GM12878 (cell line): ENCODE measurements at regions not wholly inside any gene's neighbourhood (a gene's known extent, or its start where the extent isn't known, plus 50 kb on each side); places are given as distances from the start of the nearest gene placed in this dataset.
"Not testable (repeated sequence)": the region's sequence is repeated elsewhere in the genome, so short reads cannot be mapped to it uniquely, and the experiment has no call there.

Experiments used
- ATAC-seq: fragments of 200-7000 bp; cut with Tn5 transposase; 3 replicates; pipeline ENCODE4 v1.9.1; 2020; ENCODE audit warnings: mild to moderate bottlenecking, moderate library complexity
- BruUV-seq: library from RNA; stranded (reverse); fragments of 400-500 nt; replicated peaks from 2 replicates; lab custom pipeline; 2021; lab: Mats Ljungman, UMichigan
- CTCF ChIA-PET: fragments of 300-600 bp; sonication (Branson Sonifier 250); formaldehyde crosslinking; extraction: SDS; loops from one replicate; lab custom pipeline; 2021; ENCODE audit warnings: inconsistent platforms; lab: Yijun Ruan, JAX
- POLR2A ChIA-PET: fragments of 350-600 bp; formaldehyde crosslinking; extraction: SDS; loops from one replicate; lab custom pipeline; 2021; ENCODE audit warnings: inconsistent platforms; lab: Charles Lee
- RAD21 ChIA-PET: fragments of 300-600 bp; sonication (Branson Sonifier 250); formaldehyde crosslinking; loops from one replicate; lab custom pipeline; 2023; ENCODE audit warnings: antibody characterized with exemption; ENCODE audit not compliant: unreplicated experiment; lab: Charles Lee
- SMC1A ChIA-PET: fragments of 300-600 bp; sonication (Branson Sonifier 250); formaldehyde crosslinking; loops from one replicate; lab custom pipeline; 2023; ENCODE audit not compliant: unreplicated experiment, uncharacterized antibody; lab: Charles Lee
- DNase-seq: peaks from one replicate; pipeline ENCODE4 v3.0.0-alpha.2; 2011; ENCODE audit warnings: low read depth, low spot score
- FAIRE-seq: peaks from 3 replicates; lab custom pipeline; 2011; peaks lifted over from hg19 to GRCh38; lab: Jason Lieb, UNC
- H2AFZ ChIP-seq: 2 replicates; pipeline ENCODE4 v1.6.0; 2011; ENCODE audit warnings: low read depth, low read length, control low read depth; ENCODE audit not compliant: control insufficient read depth
- H3K27ac ChIP-seq: 2 replicates; pipeline ENCODE4 v1.5.1; 2011; ENCODE audit warnings: control low read depth; ENCODE audit not compliant: control insufficient read depth, insufficient read depth
- H3K27me3 ChIP-seq, 2 experiments: replicated peaks in 1 of 2; 2 replicates each; pipeline versions ENCODE4 v1.6.0 to v1.6.1; 2011; ENCODE audit warnings: low read length in 1 of 2; ENCODE audit not compliant: control insufficient read depth in 2 of 2, insufficient read depth in 2 of 2
- H3K36me3 ChIP-seq, 2 experiments: 2 replicates each; pipeline ENCODE4 v1.5.1; 2011; ENCODE audit warnings: low read length in 1 of 2; ENCODE audit not compliant: control insufficient read depth in 2 of 2, insufficient read depth in 2 of 2
- H3K4me1 ChIP-seq: 2 replicates; pipeline ENCODE4 v1.6.1; 2011; ENCODE audit warnings: mild to moderate bottlenecking, low read length, moderate library complexity, mixed read lengths; ENCODE audit not compliant: control insufficient read depth, insufficient read depth
- H3K4me2 ChIP-seq: 2 replicates; pipeline ENCODE4 v1.6.0; 2011; ENCODE audit warnings: control low read depth; ENCODE audit not compliant: control insufficient read depth, insufficient read depth
- H3K4me3 ChIP-seq: fragments of 200-600 bp; sonication (generic); 2 replicates; pipeline ENCODE4 v1.5.1; 2016
- H3K79me2 ChIP-seq: 2 replicates; pipeline ENCODE4 v1.6.0; 2011; ENCODE audit warnings: low read length; ENCODE audit not compliant: control insufficient read depth, insufficient read depth
- H3K9ac ChIP-seq: 2 replicates; pipeline ENCODE4 v1.8.0; 2011; ENCODE audit warnings: low read length, control low read depth, mixed read lengths; ENCODE audit not compliant: control insufficient read depth, insufficient read depth
- H3K9me3 ChIP-seq: replicated peaks from 3 replicates; pipeline ENCODE4 v1.5.1; 2011; ENCODE audit warnings: mild to moderate bottlenecking, low read length; ENCODE audit not compliant: control insufficient read depth, insufficient read depth
- H4K20me1 ChIP-seq: 2 replicates; pipeline ENCODE4 v1.6.0; 2011; ENCODE audit not compliant: control insufficient read depth, insufficient read depth
- WGBS: methylation state at CpG from one replicate; pipeline ENCODE4 v1.1.6; 2016; ENCODE audit warnings: low lambda C conversion rate; ENCODE audit not compliant: insufficient replicate concordance, insufficient coverage; ENCODE audit errors: missing lambda C conversion rate; 5-methylcytosine and 5-hydroxymethylcytosine counted together
- in situ Hi-C: fragments of 300-500 bp; cut with MboI; formaldehyde crosslinking; loops from 9 replicates; pipeline ENCODE4 v1.14.3; 2018; ENCODE audit warnings: mixed read lengths
- intact Hi-C: fragments of 100-400 bp; cut with micrococcal nuclease; formaldehyde crosslinking; loops from one replicate; pipeline ENCODE4 v1.14.2; 2022; ENCODE audit not compliant: unreplicated experiment

DNA sequence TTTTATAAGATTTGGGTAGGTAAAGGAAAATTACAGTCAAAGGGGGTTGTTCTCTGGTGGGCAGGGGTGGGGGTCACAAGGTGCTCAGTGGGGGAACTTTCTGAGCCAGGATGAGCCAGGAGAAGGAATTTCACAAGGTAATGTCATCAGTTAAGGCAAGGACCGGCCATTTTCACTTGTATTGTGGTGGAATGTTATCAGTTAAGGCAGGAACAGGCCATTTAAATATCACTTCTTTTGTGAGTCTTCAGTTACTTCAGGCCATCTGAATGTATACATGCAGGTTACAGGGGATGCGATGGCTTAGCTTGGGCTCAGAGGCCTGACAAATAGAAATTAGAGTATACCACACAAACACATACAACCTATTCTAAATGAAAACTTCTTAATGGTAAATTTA lies 434.9 kb upstream of the NDST3 start:
- POLR2A ChIA-PET, H3K4me3 ChIP-seq, in situ Hi-C loops: not testable (repeated sequence)

DNA sequence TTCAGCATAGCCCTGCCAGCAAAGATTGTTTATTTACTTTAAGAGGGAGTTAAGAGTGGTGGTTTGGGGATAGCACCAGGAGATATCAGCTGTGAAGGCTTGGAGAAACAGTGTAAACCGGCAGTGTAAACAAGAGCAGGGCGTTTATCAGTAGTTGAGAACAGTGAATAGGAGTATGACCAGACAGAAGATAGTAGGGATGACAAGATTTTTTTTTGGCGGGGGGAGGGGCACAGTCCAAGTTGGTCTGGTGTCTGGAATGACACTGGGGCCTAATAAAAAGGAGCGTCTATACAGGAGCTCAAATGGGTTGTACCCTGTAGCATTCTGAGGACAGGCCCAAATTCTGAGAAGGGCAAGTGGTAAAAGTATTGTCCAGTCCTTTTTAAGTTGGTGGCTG lies 433.4 kb upstream of the NDST3 start:
- BruUV-seq, H3K27me3 ChIP-seq, H3K4me1 ChIP-seq, H3K79me2 ChIP-seq, H2AFZ ChIP-seq, FAIRE-seq, CTCF ChIA-PET, H4K20me1 ChIP-seq, H3K27ac ChIP-seq, H3K4me2 ChIP-seq, POLR2A ChIA-PET, in situ Hi-C loops, SMC1A ChIA-PET, H3K9me3 ChIP-seq, H3K4me3 ChIP-seq, H3K36me3 ChIP-seq, DNase-seq, H3K9ac ChIP-seq, ATAC-seq, intact Hi-C loops, RAD21 ChIA-PET: not testable (repeated sequence)
- 32% methylated on average over 4 of the region's 4 CpGs for WGBS

More for the DNA sequence above, 434.9 kb upstream of the NDST3 start:
- 0% methylated on average over 2 of the region's 2 CpGs for WGBS
- RAD21 ChIA-PET, ATAC-seq, H3K36me3 ChIP-seq, BruUV-seq, H4K20me1 ChIP-seq, H3K9ac ChIP-seq, H3K79me2 ChIP-seq, SMC1A ChIA-PET, H3K27ac ChIP-seq, intact Hi-C loops, H3K27me3 ChIP-seq, H3K4me1 ChIP-seq, FAIRE-seq, H3K9me3 ChIP-seq, H2AFZ ChIP-seq, H3K4me2 ChIP-seq, CTCF ChIA-PET, DNase-seq: not testable (repeated sequence)
